ENCODE measurements at regions not wholly inside any gene's neighbourhood (a gene's known extent, or its start where the extent isn't known, plus 50 kb on each side); places are given as distances from the start of the nearest gene placed in this dataset.
A peak's percentile ranks its signal among the peaks of the same experiment; 100 is the strongest.
"Not testable (repeated sequence)": the region's sequence is repeated elsewhere in the genome, so short reads cannot be mapped to it uniquely, and the experiment has no call there.

- peak; percentile 63 for DNase-seq
Measured at GRCh38 chr3:20608054-20608738, 422.2 kb upstream of the SGO1 start.

- DNase-seq: no peak
Measured at GRCh38 chr3:20604659-20605058, 418.7 kb upstream of the SGO1 start.

GRCh38 chr3:20589275-20589674, 403.3 kb upstream of the SGO1 start:
- DNase-seq: no peak

- no peak for DNase-seq
Measured at GRCh38 chr3:20588781-20589180, 402.8 kb upstream of the SGO1 start.

GRCh38 chr3:20583648-20584047, 397.6 kb upstream of the SGO1 start:
- DNase-seq: no peak

GRCh38 chr3:20576228-20576627, 390.2 kb upstream of the SGO1 start:
- no peak for DNase-seq

GRCh38 chr3:20575146-20575545, 389.1 kb upstream of the SGO1 start:
- DNase-seq: no peak

- DNase-seq: no peak
Measured at GRCh38 chr3:20574746-20575145, 388.7 kb upstream of the SGO1 start.

GRCh38 chr3:20573175-20573574, 387.2 kb upstream of the SGO1 start:
- no peak for DNase-seq

- no peak for DNase-seq
Measured at GRCh38 chr3:20572473-20572872, 386.5 kb upstream of the SGO1 start.

GRCh38 chr3:20569310-20569709, 383.3 kb upstream of the SGO1 start:
- DNase-seq: no peak

GRCh38 chr3:20564966-20565365, 379.0 kb upstream of the SGO1 start:
- DNase-seq: no peak

- DNase-seq: no peak
Measured at GRCh38 chr3:20563985-20564384, 378.0 kb upstream of the SGO1 start.

- no peak for DNase-seq
Measured at GRCh38 chr3:20563251-20563650, 377.2 kb upstream of the SGO1 start.

GRCh38 chr3:20561166-20561565, 375.2 kb upstream of the SGO1 start:
- DNase-seq: no peak

- DNase-seq: peak; percentile 53
Measured at GRCh38 chr3:20560446-20560845, 374.4 kb upstream of the SGO1 start.

- no peak for DNase-seq
Measured at GRCh38 chr3:20558161-20558560, 372.2 kb upstream of the SGO1 start.

- no peak for DNase-seq
Measured at GRCh38 chr3:20556661-20557060, 370.7 kb upstream of the SGO1 start.

- no peak for DNase-seq
Measured at GRCh38 chr3:20552605-20553275, 366.7 kb upstream of the SGO1 start.

GRCh38 chr3:20547361-20548269, 361.6 kb upstream of the SGO1 start:
- DNase-seq: not testable (repeated sequence)

GRCh38 chr3:20546636-20547035, 360.6 kb upstream of the SGO1 start:
- no peak for DNase-seq

GRCh38 chr3:20543535-20544226, 357.7 kb upstream of the SGO1 start:
- DNase-seq: no peak

GRCh38 chr3:20540066-20540465, 354.1 kb upstream of the SGO1 start:
- DNase-seq: no peak
